Kidney (tissue), 13 donors: ENCODE measurements at regions not wholly inside any gene's neighbourhood (a gene's known extent, or its start where the extent isn't known, plus 50 kb on each side); places are given as distances from the start of the nearest gene placed in this dataset.
"Not testable (repeated sequence)": the region's sequence is repeated elsewhere in the genome, so short reads cannot be mapped to it uniquely, and the experiment has no call there.

Source experiments
- DNase-seq, 5 donors: peaks; one replicate each; pipeline ENCODE4 v3.0.0-alpha.2; 2013 to 2020
- FAIRE-seq: peaks from 2 replicates; lab custom pipeline; 2012; peaks lifted over from hg19 to GRCh38; lab: Jason Lieb, UNC
- H3K27ac ChIP-seq, 2 donors: one replicate each; pipeline ENCODE4 v1.7.0; 2013; ENCODE audit warnings: low read depth in 2 of 2, low read length in 2 of 2, inconsistent platforms in 1 of 2
- H3K27me3 ChIP-seq: one replicate; pipeline ENCODE4 v1.7.1; 2013; ENCODE audit warnings: low read length, inconsistent platforms; ENCODE audit not compliant: control insufficient read depth, insufficient read depth
- H3K36me3 ChIP-seq, 3 donors: one replicate each; pipeline versions ENCODE4 v1.7.0 to v1.7.1; 2013; ENCODE audit warnings: low read length in 3 of 3, control low read depth in 1 of 3, inconsistent platforms in 1 of 3; ENCODE audit not compliant: insufficient read depth in 3 of 3, control insufficient read depth in 2 of 3
- H3K4me1 ChIP-seq, 3 donors: one replicate each; pipeline versions ENCODE4 v1.7.0 to v1.7.1; 2013; ENCODE audit warnings: low read length in 3 of 3, inconsistent platforms in 1 of 3, low read depth in 1 of 3; ENCODE audit not compliant: control insufficient read depth in 2 of 3, insufficient read depth in 2 of 3
- H3K4me3 ChIP-seq, 3 donors: one replicate each; pipeline versions ENCODE4 v1.7.0 to v1.8.1; 2013; ENCODE audit warnings: low read length in 3 of 3, control low read depth in 1 of 3, inconsistent platforms in 1 of 3
- H3K9ac ChIP-seq, 3 donors: one replicate each; pipeline versions ENCODE4 v1.7.0 to v1.7.1; 2013; ENCODE audit warnings: low read length in 3 of 3, control low read depth in 1 of 3, inconsistent platforms in 1 of 3
- H3K9me3 ChIP-seq, 3 donors: one replicate each; pipeline versions ENCODE4 v1.7.0 to v1.7.1; 2013; ENCODE audit warnings: low read length in 3 of 3, control low read depth in 1 of 3, inconsistent platforms in 1 of 3; ENCODE audit not compliant: control insufficient read depth in 2 of 3, insufficient read depth in 1 of 3
- CTCF ChIP-seq: IDR thresholded peaks from 3 replicates; pipeline ENCODE4 v1.5.1; 2012; ENCODE audit warnings: mild to moderate bottlenecking, moderate library complexity, borderline replicate concordance; ENCODE audit not compliant: insufficient read depth; ENCODE audit errors: extremely low read depth
- intact Hi-C: fragments of 100-400 bp; cut with DNase I; formaldehyde crosslinking; loops from one replicate; pipeline ENCODE4 v1.11.1; 2022
- donor health status: control.
- donor health status: control.
- donor health status: control.
- donor health status: control.
- donor health status: control.
- donor health status: DM: yes; HTN: yes; CAD: no.
- donor health status: Normal renal cell carcinoma (clear cell type).

DNA sequence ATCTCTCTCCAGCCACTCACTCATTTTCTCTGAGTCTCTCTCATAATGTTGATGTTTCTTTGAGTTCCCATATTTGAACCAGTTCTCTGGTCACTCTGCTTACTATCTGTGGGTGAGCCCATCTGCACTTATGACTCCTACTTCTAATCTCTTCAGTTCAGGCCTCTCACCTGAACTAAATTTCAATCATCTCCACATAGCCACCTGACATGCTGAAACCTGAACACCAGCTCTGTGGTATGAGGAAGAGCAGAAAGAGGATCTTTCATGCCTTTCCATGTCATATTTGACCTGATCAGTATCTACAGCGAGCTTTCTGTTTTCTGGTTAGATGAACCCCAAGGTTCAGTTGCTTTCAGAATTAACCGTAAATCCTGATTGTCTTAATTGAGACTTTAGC is 122.2 kb upstream of the ESX1 start:
- no peak for FAIRE-seq
- intact Hi-C loops, result no loop called here

DNA sequence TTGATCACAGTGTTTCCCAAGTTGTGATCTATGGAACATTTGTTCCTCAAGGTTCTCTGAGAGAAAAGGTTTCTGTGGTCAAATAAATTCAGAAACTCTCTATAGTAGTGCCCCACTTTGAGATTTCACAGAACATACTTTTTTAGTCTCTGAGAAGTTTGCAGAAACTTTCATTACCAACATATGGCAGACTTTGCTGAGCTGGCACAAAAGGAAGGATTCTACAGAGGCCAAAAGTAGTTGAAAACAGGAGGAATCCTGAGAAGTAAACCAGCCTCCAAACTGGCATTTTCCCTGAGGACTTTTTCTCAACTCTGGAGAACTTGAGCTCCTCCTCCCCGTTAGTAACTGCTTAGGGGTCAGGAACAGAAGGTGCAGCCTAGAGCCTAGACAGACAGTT is 117.8 kb upstream of the ESX1 start:
- Histone ChIP-seq H3K4me3 (no peak overlapping the region), H3K36me3 (no peaks in the 10 kb centered on the region), H3K27ac (no peak overlapping the region), H3K9me3 (no peaks in the 10 kb centered on the region), H3K9ac (no peak overlapping the region), H3K27me3 (no peaks in the 10 kb centered on the region), H3K4me1 (no peaks in the 10 kb centered on the region)
- FAIRE-seq, result no peak
- TF ChIP-seq CTCF, result no peak
- intact Hi-C loops, result no loop called here
- no peak for DNase-seq

More for the DNA sequence above, 122.2 kb upstream of the ESX1 start:
- Histone ChIP-seq H3K4me1 (no peaks in the 10 kb centered on the region), H3K9me3 (no peaks in the 10 kb centered on the region), H3K4me3 (no peak overlapping the region), H3K27ac (no peak overlapping the region), H3K27me3 (peaks cover 6% of the 10 kb centered on the region), H3K9ac (no peak overlapping the region), H3K36me3 (no peaks in the 10 kb centered on the region)
- no peak for DNase-seq
- no peak for TF ChIP-seq CTCF

DNA sequence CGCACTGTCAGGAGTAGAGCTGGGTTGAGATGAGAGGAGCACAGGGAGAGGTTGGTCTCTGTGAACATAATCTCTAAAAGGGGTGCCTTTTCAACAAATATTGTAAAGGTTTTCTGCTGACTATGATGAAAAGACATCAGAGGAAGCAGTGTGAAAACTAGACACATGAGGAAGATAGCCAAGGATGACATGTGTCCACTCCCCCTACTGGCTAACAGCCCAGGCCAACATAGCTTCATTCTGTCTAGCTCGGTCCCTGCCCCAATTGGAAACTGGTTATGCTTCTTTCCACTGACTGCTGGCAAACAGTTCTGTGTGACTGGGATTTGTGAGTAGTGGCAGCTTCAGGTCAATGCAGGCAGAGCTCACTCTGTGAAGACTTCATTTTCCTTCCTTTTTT is 115.4 kb upstream of the ESX1 start:
- Histone ChIP-seq H3K4me3 (no peak overlapping the region), H3K9ac (no peak overlapping the region), H3K27me3 (no peaks in the 10 kb centered on the region), H3K36me3 (no peaks in the 10 kb centered on the region), H3K4me1 (no peaks in the 10 kb centered on the region), H3K27ac (no peak overlapping the region), H3K9me3 (no peaks in the 10 kb centered on the region)
- no peak for TF ChIP-seq CTCF
- FAIRE-seq (no peak), DNase-seq (no peak)
- intact Hi-C loops, result no loop called here

DNA sequence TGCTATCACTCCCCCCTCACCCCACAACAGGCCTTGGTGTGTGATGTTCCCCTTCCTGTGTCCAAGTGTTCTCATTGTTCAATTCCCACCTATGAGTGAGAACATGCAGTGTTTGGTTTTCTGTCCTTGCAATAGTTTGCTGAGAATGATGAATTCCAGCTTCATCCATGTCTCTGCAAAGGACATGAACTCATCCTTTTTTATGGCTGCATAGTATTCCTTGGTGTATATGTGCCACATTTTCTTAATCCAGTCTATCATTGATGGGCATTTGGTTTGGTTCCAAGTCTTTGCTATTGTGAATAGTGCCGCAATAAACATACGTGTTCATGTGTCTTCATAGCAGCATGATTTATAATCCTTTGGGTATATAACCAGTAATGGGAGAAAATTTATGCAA is 106.0 kb upstream of the ESX1 start:
- FAIRE-seq, intact Hi-C loops: not testable (repeated sequence)

More for the DNA sequence above, 106.0 kb upstream of the ESX1 start:
- H3K27ac ChIP-seq, H3K36me3 ChIP-seq, H3K9me3 ChIP-seq, H3K4me3 ChIP-seq, H3K4me1 ChIP-seq, H3K27me3 ChIP-seq, DNase-seq, H3K9ac ChIP-seq: not testable (repeated sequence)
